IMR-90 (cell line): ENCODE measurements at regions not wholly inside any gene's neighbourhood (a gene's known extent, or its start where the extent isn't known, plus 50 kb on each side); places are given as distances from the start of the nearest gene placed in this dataset.

ENCODE experiments used
- ATAC-seq: fragments of 200-7000 bp; cut with Tn5 transposase; 2 replicates; pipeline ENCODE4 v1.9.1; 2020; ENCODE audit warnings: low read depth, mild to moderate bottlenecking, moderate library complexity
- BruUV-seq: library from RNA; stranded (reverse); fragments of 400-500 nt; replicated peaks from 2 replicates; lab custom pipeline; 2021; lab: Mats Ljungman, UMichigan
- CTCF ChIA-PET: fragments of 300-600 bp; formaldehyde crosslinking; extraction: SDS; loops from one replicate; lab custom pipeline; 2021; ENCODE audit warnings: antibody characterized with exemption; lab: Yijun Ruan, JAX
- POLR2A ChIA-PET: fragments of 300-600 bp; sonication (Branson Sonifier 250); formaldehyde crosslinking; loops from one replicate; lab custom pipeline; 2022; ENCODE audit warnings: antibody characterized with exemption; ENCODE audit not compliant: unreplicated experiment; lab: Charles Lee
- DNase-seq: peaks from one replicate; pipeline ENCODE4 v3.0.0; 2013
- H2AFZ ChIP-seq: replicated peaks from 2 replicates; pipeline ENCODE3; 2013; ENCODE audit warnings: low read length, mild to moderate bottlenecking; ENCODE audit not compliant: poor library complexity
- H2AK5ac ChIP-seq: 2 replicates; pipeline ENCODE4 v1.6.1; 2013; ENCODE audit warnings: low read depth, low read length, inconsistent platforms
- H2AK9ac ChIP-seq: replicated peaks from 2 replicates; pipeline ENCODE3; 2013; ENCODE audit warnings: mild to moderate bottlenecking, low read depth, low read length, moderate library complexity; ENCODE audit not compliant: poor library complexity
- H2BK120ac ChIP-seq: 2 replicates; pipeline ENCODE4 v1.6.1; 2013; ENCODE audit warnings: low read depth, low read length, inconsistent platforms
- H2BK15ac ChIP-seq: 3 replicates; pipeline ENCODE4 v1.6.1; 2013; ENCODE audit warnings: low read depth, low read length, inconsistent platforms
- H2BK20ac ChIP-seq: 2 replicates; pipeline ENCODE4 v1.6.1; 2013; ENCODE audit warnings: low read depth, mild to moderate bottlenecking, inconsistent platforms, low read length, moderate library complexity
- H2BK5ac ChIP-seq: 2 replicates; pipeline ENCODE4 v1.6.1; 2013; ENCODE audit warnings: mild to moderate bottlenecking, low read depth, low read length, inconsistent platforms; ENCODE audit not compliant: poor library complexity, severe bottlenecking
- H3K14ac ChIP-seq: replicated peaks from 2 replicates; pipeline ENCODE4 v1.6.1; 2013; ENCODE audit warnings: low read depth, low read length, inconsistent platforms
- H3K18ac ChIP-seq: 2 replicates; pipeline ENCODE4 v1.6.1; 2013; ENCODE audit warnings: low read depth, low read length, control low read depth
- H3K23ac ChIP-seq: 2 replicates; pipeline ENCODE4 v1.6.1; 2013; ENCODE audit warnings: low read depth, low read length, inconsistent platforms
- H3K27ac ChIP-seq: 2 replicates; pipeline ENCODE4 v1.5.1; 2013; ENCODE audit warnings: mild to moderate bottlenecking, control low read depth, low read length; ENCODE audit not compliant: insufficient read depth
- H3K27me3 ChIP-seq: 2 replicates; pipeline ENCODE4 v1.6.1; 2013; ENCODE audit warnings: low read length; ENCODE audit not compliant: control insufficient read depth, insufficient read depth
- H3K36me3 ChIP-seq: 2 replicates; pipeline ENCODE4 v1.6.1; 2013; ENCODE audit warnings: low read length, mixed read lengths; ENCODE audit not compliant: control insufficient read depth, insufficient read depth
- H3K4ac ChIP-seq: 2 replicates; pipeline ENCODE4 v1.6.1; 2013; ENCODE audit warnings: low read depth, low read length, inconsistent platforms
- H3K4me1 ChIP-seq: 2 replicates; pipeline ENCODE4 v1.6.1; 2013; ENCODE audit warnings: low read length, mixed read lengths; ENCODE audit not compliant: control insufficient read depth, insufficient read depth
- H3K4me2 ChIP-seq: 2 replicates; pipeline ENCODE4 v1.6.1; 2013; ENCODE audit warnings: low read depth, mild to moderate bottlenecking, control low read depth, low read length, moderate library complexity
- H3K4me3 ChIP-seq: 2 replicates; pipeline ENCODE4 v1.5.1; 2013; ENCODE audit warnings: low read depth, mild to moderate bottlenecking, control low read depth, low read length, moderate library complexity; ENCODE audit not compliant: insufficient read depth
- H3K56ac ChIP-seq: 2 replicates; pipeline ENCODE4 v1.6.1; 2013; ENCODE audit warnings: low read length, inconsistent platforms; ENCODE audit not compliant: insufficient read depth; ENCODE audit errors: extremely low read depth
- H3K79me1 ChIP-seq, 2 experiments: 2 replicates each; pipeline ENCODE4 v1.6.1; 2013; ENCODE audit warnings: low read length in 2 of 2, inconsistent platforms in 1 of 2, low read depth in 1 of 2
- H3K9ac ChIP-seq: 2 replicates; pipeline ENCODE4 v1.6.1; 2013; ENCODE audit warnings: low read depth, low read length, control low read depth
- H3K9me1 ChIP-seq: 2 replicates; pipeline ENCODE4 v1.6.1; 2013; ENCODE audit warnings: low read length, inconsistent platforms; ENCODE audit not compliant: insufficient read depth
- H3K9me3 ChIP-seq: 2 replicates; pipeline ENCODE4 v1.6.1; 2013; ENCODE audit warnings: low read length; ENCODE audit not compliant: control insufficient read depth, insufficient read depth
- H4K20me1 ChIP-seq: 2 replicates; pipeline ENCODE4 v1.6.1; 2013; ENCODE audit warnings: low read length, inconsistent platforms; ENCODE audit not compliant: insufficient read depth
- H4K5ac ChIP-seq: 2 replicates; pipeline ENCODE4 v1.6.1; 2013; ENCODE audit warnings: mild to moderate bottlenecking, low read depth, low read length, control low read depth
- H4K8ac ChIP-seq, 2 experiments: 2 replicates each; pipeline ENCODE4 v1.6.1; 2013; ENCODE audit warnings: low read depth in 2 of 2, low read length in 2 of 2, control low read depth in 1 of 2, inconsistent platforms in 1 of 2
- H4K91ac ChIP-seq: 2 replicates; pipeline ENCODE4 v1.6.1; 2013; ENCODE audit warnings: low read depth, low read length, inconsistent platforms; ENCODE audit not compliant: insufficient read depth
- CHD1 ChIP-seq: IDR thresholded peaks from 2 replicates; pipeline ENCODE4 v1.6.1; 2012; ENCODE audit warnings: low read depth, low read length, improper control_type of control experiment
- FOS ChIP-seq: fragments of 150-350 bp; IDR thresholded peaks from 2 replicates; pipeline ENCODE4 v1.6.1; 2016; ENCODE audit warnings: low read depth, low read length
- MAFK ChIP-seq: IDR thresholded peaks from 2 replicates; pipeline ENCODE4 v1.6.1; 2012; ENCODE audit warnings: low read depth, low read length, improper control_type of control experiment
- MAZ ChIP-seq: IDR thresholded peaks from 2 replicates; pipeline ENCODE4 v1.6.1; 2012; ENCODE audit warnings: low read depth, mild to moderate bottlenecking, low read length, improper control_type of control experiment, moderate library complexity, borderline replicate concordance
- RAD21 ChIP-seq: IDR thresholded peaks from 2 replicates; pipeline ENCODE4 v1.6.1; 2012; ENCODE audit warnings: low read length, improper control_type of control experiment
- RFX5 ChIP-seq: IDR thresholded peaks from 2 replicates; pipeline ENCODE4 v1.8.0; 2012; ENCODE audit warnings: low read depth, mild to moderate bottlenecking, low read length, moderate library complexity
- SMC3 ChIP-seq: fragments of 150-350 bp; IDR thresholded peaks from 2 replicates; pipeline ENCODE4 v1.6.1; 2016; ENCODE audit warnings: low read depth, mild to moderate bottlenecking, antibody characterized with exemption, low read length, moderate library complexity
- WGBS, 2 experiments: methylation state at CpG; one replicate each; pipeline versions ENCODE4 v1.1.5 to v1.1.7; 2013; ENCODE audit warnings: missing lambda C conversion rate in 2 of 2; ENCODE audit not compliant: insufficient read length in 1 of 2; ENCODE audit errors: extremely low coverage in 2 of 2; 5-methylcytosine and 5-hydroxymethylcytosine counted together
- dilution Hi-C: fragments of 300-500 bp; cut with HindIII; formaldehyde crosslinking; loops from one replicate; pipeline ENCODE4 v1.14.3; 2018; ENCODE audit warnings: low sequenced_read_pairs; ENCODE audit not compliant: unreplicated experiment
- in situ Hi-C: fragments of 300-500 bp; cut with MboI; formaldehyde crosslinking; loops from 3 replicates; pipeline ENCODE4 v1.14.3; 2019; ENCODE audit warnings: low sequenced_read_pairs, inconsistent platforms, mixed read lengths
- intact Hi-C: fragments of 100-400 bp; cut with micrococcal nuclease; formaldehyde crosslinking; loops from 2 replicates; pipeline ENCODE4 v1.10.0; 2022
- TF ChIP-seq, protein P1 (sequence below): fragments of 150-350 bp; IDR thresholded peaks from 2 replicates; pipeline ENCODE4 v1.6.1; 2016; ENCODE audit warnings: low read depth, mild to moderate bottlenecking, low read length, moderate library complexity, borderline replicate concordance
- TF ChIP-seq, protein P2 (sequence below): conservative IDR thresholded peaks from 2 replicates; pipeline ENCODE4 v1.5.1; 2012; ENCODE audit warnings: mild to moderate bottlenecking, low read depth, low read length, improper control_type of control experiment

DNA sequence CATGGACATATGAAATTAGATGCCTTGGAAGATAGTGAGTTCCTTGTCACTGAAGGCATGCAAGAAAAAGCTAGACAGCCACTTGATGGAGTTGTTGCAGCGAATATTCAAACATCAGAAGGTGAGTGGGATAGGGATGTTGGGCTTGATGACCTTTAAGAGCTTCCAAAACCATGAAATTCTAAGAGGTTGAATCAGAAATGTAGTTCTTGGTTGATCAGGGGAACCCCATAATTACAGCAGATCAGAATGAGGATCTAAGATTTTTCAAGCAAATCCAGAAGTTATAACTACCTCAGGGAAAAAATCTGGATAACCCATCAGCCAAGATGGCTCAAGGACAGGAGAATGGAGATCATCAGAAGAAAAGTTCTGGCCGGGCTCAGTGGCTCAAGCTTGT, 244.3 kb upstream of the NR4A3 start:
- Histone ChIP-seq H3K4me3 (no peak overlapping the region), H3K27ac (no peak overlapping the region), H2AFZ (no peak overlapping the region), H3K23ac (no peak overlapping the region), H2BK20ac (no peak overlapping the region), H3K4me2 (no peak overlapping the region), H4K20me1 (no peaks in the 10 kb centered on the region), H4K5ac (no peak overlapping the region), H3K36me3 (no peaks in the 10 kb centered on the region), H2BK120ac (no peak overlapping the region), H3K4ac (no peak overlapping the region), H3K27me3 (peaks cover 9% of the 10 kb centered on the region), H3K14ac (no peak overlapping the region), H3K56ac (no peak overlapping the region), H3K9ac (no peak overlapping the region), H4K91ac (no peak overlapping the region), H2AK9ac (no peak overlapping the region), H2AK5ac (no peak overlapping the region), H3K4me1 (no peaks in the 10 kb centered on the region), H2BK15ac (no peak overlapping the region), H4K8ac (no peak overlapping the region), H3K79me1 (no peaks in the 10 kb centered on the region), H3K9me1 (no peaks in the 10 kb centered on the region), H2BK5ac (no peak overlapping the region), H3K18ac (no peak overlapping the region), H3K9me3 (no peaks in the 10 kb centered on the region)
- intact Hi-C loops, result no loop called here
- TF ChIP-seq, protein P1, sequence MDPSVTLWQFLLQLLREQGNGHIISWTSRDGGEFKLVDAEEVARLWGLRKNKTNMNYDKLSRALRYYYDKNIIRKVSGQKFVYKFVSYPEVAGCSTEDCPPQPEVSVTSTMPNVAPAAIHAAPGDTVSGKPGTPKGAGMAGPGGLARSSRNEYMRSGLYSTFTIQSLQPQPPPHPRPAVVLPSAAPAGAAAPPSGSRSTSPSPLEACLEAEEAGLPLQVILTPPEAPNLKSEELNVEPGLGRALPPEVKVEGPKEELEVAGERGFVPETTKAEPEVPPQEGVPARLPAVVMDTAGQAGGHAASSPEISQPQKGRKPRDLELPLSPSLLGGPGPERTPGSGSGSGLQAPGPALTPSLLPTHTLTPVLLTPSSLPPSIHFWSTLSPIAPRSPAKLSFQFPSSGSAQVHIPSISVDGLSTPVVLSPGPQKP, result no peak
- no peak for TF ChIP-seq MAZ
- no peak for TF ChIP-seq RAD21
- no peak for TF ChIP-seq SMC3
- no peak for TF ChIP-seq MAFK
- TF ChIP-seq FOS, result no peak
- no peak for TF ChIP-seq CHD1
- TF ChIP-seq RFX5, result no peak
- TF ChIP-seq, protein P2, sequence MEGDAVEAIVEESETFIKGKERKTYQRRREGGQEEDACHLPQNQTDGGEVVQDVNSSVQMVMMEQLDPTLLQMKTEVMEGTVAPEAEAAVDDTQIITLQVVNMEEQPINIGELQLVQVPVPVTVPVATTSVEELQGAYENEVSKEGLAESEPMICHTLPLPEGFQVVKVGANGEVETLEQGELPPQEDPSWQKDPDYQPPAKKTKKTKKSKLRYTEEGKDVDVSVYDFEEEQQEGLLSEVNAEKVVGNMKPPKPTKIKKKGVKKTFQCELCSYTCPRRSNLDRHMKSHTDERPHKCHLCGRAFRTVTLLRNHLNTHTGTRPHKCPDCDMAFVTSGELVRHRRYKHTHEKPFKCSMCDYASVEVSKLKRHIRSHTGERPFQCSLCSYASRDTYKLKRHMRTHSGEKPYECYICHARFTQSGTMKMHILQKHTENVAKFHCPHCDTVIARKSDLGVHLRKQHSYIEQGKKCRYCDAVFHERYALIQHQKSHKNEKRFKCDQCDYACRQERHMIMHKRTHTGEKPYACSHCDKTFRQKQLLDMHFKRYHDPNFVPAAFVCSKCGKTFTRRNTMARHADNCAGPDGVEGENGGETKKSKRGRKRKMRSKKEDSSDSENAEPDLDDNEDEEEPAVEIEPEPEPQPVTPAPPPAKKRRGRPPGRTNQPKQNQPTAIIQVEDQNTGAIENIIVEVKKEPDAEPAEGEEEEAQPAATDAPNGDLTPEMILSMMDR, result no peak
- DNase-seq, result no peak
- dilution Hi-C loops, result no loop called here
- in situ Hi-C loops, result no loop called here
- ChIA-PET POLR2A (no interaction called here), CTCF (interaction anchor here (0.7 kb wide), 1 partner anchor 144 kb away, joined by 3 read pairs; no protein-coding TSS in a partner anchor)
- no peak for ATAC-seq
- BruUV-seq, result no TSS peak
- no CpG with 5 or more reads among the region's 2 CpGs for WGBS, 2 experiments
